Left renal pelvis (tissue), 4 donors: ENCODE measurements at regions not wholly inside any gene's neighbourhood (a gene's known extent, or its start where the extent isn't known, plus 50 kb on each side); places are given as distances from the start of the nearest gene placed in this dataset.

Experiments used
- DNase-seq, 4 donors: peaks; one replicate each; pipeline ENCODE4 v3.0.0-alpha.2; 2013; ENCODE audit warnings: low read depth in 4 of 4, low spot score in 3 of 4

DNA sequence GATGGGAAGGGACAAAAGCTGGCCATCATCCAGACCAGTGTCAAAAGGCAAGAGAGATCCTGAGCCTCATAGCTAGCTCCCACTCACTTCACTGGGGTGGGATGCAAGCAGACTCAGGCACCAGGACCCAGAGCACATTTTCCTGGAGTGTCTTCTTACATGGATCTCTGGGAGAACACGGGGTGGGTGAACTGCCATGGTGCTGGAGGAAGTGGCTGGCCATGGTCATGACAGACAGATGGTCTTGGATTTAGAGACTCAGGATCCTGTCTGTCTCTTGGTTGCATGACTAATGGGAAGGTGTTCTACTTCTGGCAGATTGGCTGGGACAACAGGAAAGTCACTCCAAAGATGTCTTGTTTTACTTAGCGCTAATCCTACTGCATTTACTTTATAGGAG is 311.5 kb downstream of the ATP23 start:
- DNase-seq = no peak

DNA sequence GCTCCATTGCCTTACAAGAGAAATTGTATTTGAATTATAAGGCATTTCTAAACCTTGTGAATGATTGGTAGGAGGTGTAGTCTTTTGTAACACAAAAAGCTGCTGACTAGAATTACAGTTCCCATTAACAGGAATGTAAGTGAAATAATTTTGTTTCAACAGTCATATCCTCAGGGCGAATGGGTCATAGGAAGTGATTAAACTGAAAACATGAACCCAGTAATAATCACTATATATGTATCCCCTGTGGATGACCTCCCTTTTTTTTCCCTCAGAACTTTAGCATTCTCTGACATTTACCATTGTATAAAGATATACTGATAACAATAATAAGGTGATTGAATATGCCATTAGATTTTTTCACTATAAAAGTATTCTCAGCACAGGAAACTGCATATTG is 312.3 kb downstream of the ATP23 start:
- no peak for DNase-seq

DNA sequence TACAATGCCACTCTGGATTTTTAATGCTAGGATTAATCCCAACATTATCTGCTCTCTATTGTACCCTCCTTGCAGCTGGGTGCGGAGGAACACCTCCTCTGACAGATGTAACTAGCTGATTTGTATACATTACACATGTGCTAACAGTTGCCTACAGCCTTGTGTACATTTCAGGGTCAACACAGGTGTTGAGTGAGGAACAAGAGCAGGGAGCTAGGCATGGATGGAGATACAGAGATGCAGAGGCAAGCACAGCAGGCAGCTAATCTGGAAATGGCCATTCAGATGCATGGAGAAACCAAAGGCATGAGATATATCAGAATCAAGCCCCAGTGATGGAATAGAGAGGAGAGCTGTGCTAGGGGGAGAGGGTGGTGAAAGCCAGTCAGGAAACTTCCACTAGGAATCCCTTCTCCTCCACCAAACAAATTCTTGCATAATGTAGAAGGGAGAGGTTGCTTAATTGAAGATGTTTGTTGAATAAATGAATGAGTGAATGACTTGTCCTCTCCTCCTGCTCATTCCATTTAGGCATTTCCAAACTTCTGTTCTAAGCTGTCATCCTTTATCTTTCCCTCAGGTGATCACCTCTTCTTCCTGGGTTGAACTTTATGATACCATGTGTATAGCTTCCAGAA is 313.2 kb downstream of the ATP23 start:
- DNase-seq = no peak

GRCh38 chr12:58262796-58263195 is 321.4 kb downstream of the ATP23 start:
- DNase-seq = no peak

GRCh38 chr12:58263816-58264215 is 322.4 kb downstream of the ATP23 start:
- no peak for DNase-seq

GRCh38 chr12:58268069-58268468 is 326.7 kb downstream of the ATP23 start:
- DNase-seq = no peak

DNA sequence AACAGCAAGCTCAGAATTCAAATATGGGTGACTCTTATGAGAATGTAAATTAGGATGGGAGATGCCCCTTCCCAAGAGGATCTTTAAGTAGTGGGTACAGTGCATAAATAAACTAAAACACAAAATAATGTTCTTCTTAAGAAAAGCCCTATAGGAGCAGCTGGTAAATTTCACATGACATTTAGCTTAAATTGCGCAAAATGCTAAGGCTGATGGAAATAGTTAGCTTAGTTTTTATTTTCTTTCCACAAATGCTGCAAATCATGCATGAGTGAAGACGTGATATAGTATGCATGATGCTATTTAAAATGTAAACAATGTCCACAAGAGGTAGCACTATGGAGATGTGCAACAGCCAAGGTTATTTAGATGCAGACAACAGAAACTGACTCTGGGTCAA is 328.1 kb downstream of the ATP23 start:
- no peak for DNase-seq

- no peak for DNase-seq
Observed at GRCh38 chr12:58270966-58271705, 329.8 kb downstream of the ATP23 start.

- no peak for DNase-seq
Observed at GRCh38 chr12:58272461-58272860, 331.1 kb downstream of the ATP23 start.

- DNase-seq = no peak
Observed at GRCh38 chr12:58277231-58277630, 335.9 kb downstream of the ATP23 start.

DNA sequence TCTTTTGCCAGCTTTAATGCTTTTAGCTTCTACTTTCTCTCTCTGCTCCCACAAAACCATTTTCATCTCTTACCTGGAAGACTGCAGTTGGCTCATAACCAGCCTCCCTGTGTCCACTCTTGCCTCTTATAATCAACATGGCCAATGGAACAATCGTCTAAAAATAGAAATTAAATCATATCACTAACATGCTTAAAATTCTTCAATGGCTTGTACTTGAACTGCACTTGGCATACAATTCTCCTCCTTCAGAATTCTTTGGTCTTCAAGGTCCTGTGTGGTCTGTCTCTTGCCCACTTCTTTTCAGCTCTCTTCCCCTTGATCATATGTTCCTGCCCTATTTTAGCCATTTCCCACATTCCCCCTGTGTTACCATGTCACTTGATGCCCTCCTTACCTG is 342.2 kb downstream of the ATP23 start:
- DNase-seq = no peak

- no peak for DNase-seq
Observed at GRCh38 chr12:58285551-58285950, 344.2 kb downstream of the ATP23 start.

- DNase-seq = no peak
Observed at GRCh38 chr12:58286353-58286752, 345.0 kb downstream of the ATP23 start.

DNA sequence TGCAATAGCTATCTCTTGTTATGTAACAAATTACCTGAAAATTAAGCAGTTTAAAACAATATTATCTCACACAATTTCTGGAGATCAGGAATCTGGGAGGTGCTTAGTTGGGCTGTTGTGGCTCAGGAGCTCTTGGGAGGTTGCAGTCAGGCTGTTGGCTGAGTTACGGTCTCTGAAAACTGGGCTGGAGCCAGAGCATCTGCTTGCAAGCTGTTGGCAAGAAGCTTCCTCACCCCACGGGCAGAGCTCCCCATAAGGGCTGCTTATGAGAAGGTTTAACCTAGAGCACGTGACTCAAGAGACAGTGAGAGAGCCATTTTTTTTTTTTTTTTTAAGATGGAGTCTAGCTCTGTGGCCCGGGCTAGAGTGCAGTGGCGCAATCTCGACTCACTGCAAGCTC is 346.8 kb downstream of the ATP23 start:
- no peak for DNase-seq

DNA sequence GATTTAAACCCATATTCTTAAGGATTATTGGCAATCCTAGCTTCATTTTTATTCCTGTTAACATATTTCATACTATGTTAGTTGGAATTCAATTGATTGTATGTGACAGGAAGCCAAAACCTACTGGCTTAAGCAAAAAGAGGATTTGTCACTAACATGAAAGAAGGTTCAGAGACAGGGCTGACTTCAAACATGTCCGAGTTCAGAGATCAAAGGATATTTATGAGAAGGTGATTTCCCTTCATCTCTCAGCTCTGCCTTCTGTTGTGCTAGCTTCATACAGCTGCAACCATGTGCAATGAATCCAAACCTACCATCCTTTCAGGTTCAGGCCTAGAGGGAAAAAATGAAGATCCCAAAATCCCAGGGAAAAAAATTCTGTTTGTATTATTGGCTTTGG is 349.7 kb downstream of the ATP23 start:
- DNase-seq = no peak

GRCh38 chr12:58293308-58293982 is 352.1 kb downstream of the ATP23 start:
- no peak for DNase-seq

- no peak for DNase-seq
Observed at GRCh38 chr12:58295268-58295667, 353.9 kb downstream of the ATP23 start.

DNA sequence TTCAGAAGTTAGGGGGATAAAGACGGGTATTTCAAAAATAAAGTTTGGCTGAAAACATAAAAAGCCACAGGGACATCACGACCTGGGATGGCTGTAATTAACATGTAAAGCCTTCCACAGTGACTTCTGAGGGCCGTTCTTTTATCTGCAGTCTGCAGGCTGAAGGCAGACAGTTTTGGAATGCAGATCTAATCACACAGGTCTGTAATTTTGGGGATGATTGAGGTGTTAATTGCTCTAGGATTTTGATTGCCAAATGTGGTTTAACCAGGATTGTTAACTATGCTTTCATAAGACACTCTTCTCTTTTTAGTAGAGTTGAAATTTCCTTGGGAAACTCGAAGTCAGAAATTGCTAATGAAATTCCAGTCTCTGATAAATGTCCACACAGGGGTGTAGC is 355.5 kb downstream of the ATP23 start:
- DNase-seq = no peak

GRCh38 chr12:58298803-58299202 is 357.4 kb downstream of the ATP23 start:
- no peak for DNase-seq

DNA sequence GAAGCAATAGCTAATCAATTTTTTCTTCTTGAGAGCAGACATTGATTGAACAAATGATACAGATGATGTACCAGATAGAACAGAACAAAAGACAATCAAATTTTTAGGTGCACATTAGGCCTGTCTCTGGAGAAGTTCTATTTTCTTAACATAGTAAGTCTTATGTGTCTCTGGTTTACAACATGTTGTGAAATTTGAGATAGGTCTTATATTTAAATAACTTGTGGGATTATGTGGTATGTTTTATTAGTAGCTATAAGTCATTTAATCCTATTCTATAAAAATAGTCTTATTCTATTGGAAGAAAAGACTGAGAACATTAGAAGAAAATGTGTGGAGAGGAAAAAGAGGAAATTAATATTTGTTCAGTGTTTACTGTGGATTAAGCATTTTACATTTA is 358.0 kb downstream of the ATP23 start:
- no peak for DNase-seq

DNA sequence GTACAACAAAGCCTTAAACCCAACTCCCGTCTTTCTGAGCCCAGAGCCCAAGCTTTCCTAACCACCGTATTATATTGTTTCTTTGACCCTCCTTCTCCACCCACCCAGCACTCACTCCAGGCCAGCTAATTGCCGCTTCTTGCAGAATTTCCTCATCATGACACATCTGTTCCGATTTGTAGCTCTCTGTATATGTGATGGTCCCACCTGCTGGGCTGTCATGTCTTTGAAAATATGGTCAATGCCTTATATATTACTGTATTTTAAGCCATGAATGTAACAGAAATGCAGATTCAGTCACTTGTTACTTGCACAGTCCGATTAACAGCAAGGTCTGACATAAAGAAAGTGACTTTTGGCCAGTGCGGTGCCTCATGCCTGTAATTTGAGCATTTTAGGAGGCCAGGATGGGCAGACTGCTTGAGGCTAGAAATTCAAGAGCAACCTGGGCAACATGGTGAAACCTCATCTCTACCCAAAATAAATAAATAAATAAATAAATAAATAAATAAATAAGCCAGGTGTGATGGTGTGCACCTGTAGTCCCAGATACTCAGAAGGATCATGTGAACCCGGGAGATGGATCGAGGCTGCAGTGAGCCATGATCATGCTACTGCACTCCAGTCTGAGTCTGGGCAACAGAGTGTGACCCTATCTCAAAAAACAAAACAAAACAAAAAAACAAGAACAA is 359.8 kb downstream of the ATP23 start:
- DNase-seq = no peak
